Activated CD8-positive, alpha-beta T cell treated with anti-CD3 and anti-CD28 coated beads, Interleukin-2, amount 10 ng/mL, durations not matched to agents 7 days and 5 days (primary cell): ENCODE measurements at regions not wholly inside any gene's neighbourhood (a gene's known extent, or its start where the extent isn't known, plus 50 kb on each side); places are given as distances from the start of the nearest gene placed in this dataset.

Experiments
- ATAC-seq: fragments of 150-1000 bp; cut with Tn5 transposase; one replicate; pipeline ENCODE4 v1.10.0; 2021; ENCODE audit warnings: moderate library complexity
- CTCF ChIA-PET: fragments of 350-600 bp; sonication (Branson Sonifier 250); formaldehyde crosslinking; loops from one replicate; lab custom pipeline; 2021; ENCODE audit warnings: antibody characterized with exemption; lab: Charles Lee
- POLR2A ChIA-PET: fragments of 350-600 bp; sonication (Branson Sonifier 250); formaldehyde crosslinking; loops from one replicate; lab custom pipeline; 2021; ENCODE audit warnings: antibody characterized with exemption; lab: Charles Lee
- DNase-seq: peaks from one replicate; pipeline ENCODE4 v3.0.0-alpha.2; 2020
- H3K27ac Mint-ChIP-seq: one replicate; pipeline ENCODE4 v1.8.0; 2021; ENCODE audit warnings: mild to moderate bottlenecking, mixed read lengths
- H3K27me3 Mint-ChIP-seq: one replicate; pipeline ENCODE4 v1.8.0; 2021; ENCODE audit warnings: low read depth, mixed read lengths
- H3K36me3 Mint-ChIP-seq: one replicate; pipeline ENCODE4 v1.8.0; 2021; ENCODE audit warnings: low read depth, mixed read lengths
- H3K4me1 Mint-ChIP-seq: one replicate; pipeline ENCODE4 v1.8.0; 2021; ENCODE audit warnings: low read depth, mixed read lengths
- H3K4me3 Mint-ChIP-seq: one replicate; pipeline ENCODE4 v1.8.0; 2021; ENCODE audit warnings: mild to moderate bottlenecking, mixed read lengths
- H3K9me3 Mint-ChIP-seq: one replicate; pipeline ENCODE4 v1.8.0; 2022; ENCODE audit warnings: mixed read lengths; ENCODE audit not compliant: insufficient read depth

DNA sequence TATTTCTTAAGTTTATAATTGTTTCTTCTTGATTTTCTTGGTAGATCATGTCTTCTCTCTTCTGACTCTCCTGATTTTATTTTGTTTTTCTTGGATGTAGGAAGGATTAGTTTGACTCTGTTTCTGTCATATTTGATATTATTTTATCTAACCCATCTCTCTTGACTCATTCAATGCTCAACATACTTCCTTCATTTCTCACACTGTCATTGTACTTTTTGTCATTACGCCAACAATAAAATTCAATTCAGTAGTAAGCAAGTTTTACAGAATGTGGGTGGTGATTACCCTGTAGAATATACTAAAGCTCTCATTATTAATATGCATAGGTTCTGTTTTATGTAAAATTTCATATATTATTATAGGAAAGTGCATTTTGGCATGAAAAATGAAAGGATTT is 1303.0 kb upstream of the AGA start:
- DNase-seq (no peak), ATAC-seq (no peak)
- Mint-ChIP-seq H3K4me3 (no peak overlapping the region), H3K27me3 (no peaks in the 10 kb centered on the region), H3K27ac (no peak overlapping the region), H3K4me1 (no peaks in the 10 kb centered on the region), H3K9me3 (peaks cover 10% of the 10 kb centered on the region), H3K36me3 (no peaks in the 10 kb centered on the region)
- POLR2A ChIA-PET = no interaction called here
- CTCF ChIA-PET = no interaction called here

- no peak for ATAC-seq
- CTCF ChIA-PET = no interaction called here
- no peaks in the 10 kb centered on the region for H3K27me3 Mint-ChIP-seq
Observed at GRCh38 chr4:178752954-178753525, 1310.8 kb upstream of the AGA start.

DNA sequence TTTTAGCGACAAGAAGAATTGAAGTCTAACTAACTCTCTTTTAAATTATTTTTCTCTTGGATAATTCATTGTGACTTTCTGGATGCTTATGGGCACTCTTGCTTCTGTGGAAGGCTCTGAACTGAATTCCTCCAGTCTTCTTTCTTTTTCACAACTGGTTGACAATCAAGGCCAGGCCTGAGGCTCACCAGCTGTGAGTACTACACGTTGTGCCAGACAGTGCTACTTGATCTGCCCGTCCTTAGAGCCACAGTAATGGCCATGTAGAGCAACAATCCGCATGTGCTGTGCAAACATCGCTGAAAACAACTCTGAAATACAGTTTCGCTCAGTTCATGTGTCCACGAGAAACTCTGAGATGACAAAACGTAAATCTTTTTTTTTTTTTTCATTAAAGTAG is 1336.3 kb upstream of the AGA start:
- DNase-seq (no peak), ATAC-seq (no peak)
- no peaks in the 10 kb centered on the region for H3K4me1 Mint-ChIP-seq
- H3K27me3 Mint-ChIP-seq = no peaks in the 10 kb centered on the region
- H3K27ac Mint-ChIP-seq = no peak overlapping the region
- no peaks in the 10 kb centered on the region for H3K9me3 Mint-ChIP-seq
- no peak overlapping the region for H3K4me3 Mint-ChIP-seq
- ChIA-PET CTCF (no interaction called here), POLR2A (interaction anchor here (0.6 kb wide), 1 partner anchor 524 kb away, joined by 5 read pairs; no protein-coding TSS in a partner anchor)
- no peaks in the 10 kb centered on the region for H3K36me3 Mint-ChIP-seq

More at GRCh38 chr4:178752954-178753525, 1310.8 kb upstream of the AGA start:
- H3K36me3 Mint-ChIP-seq = no peaks in the 10 kb centered on the region
- no peak overlapping the region for H3K4me3 Mint-ChIP-seq
- H3K4me1 Mint-ChIP-seq = no peaks in the 10 kb centered on the region
- H3K27ac Mint-ChIP-seq = no peak overlapping the region
- no peaks in the 10 kb centered on the region for H3K9me3 Mint-ChIP-seq
- DNase-seq = no peak
- POLR2A ChIA-PET = no interaction called here

- DNase-seq = no peak
- Mint-ChIP-seq H3K9me3 (no peaks in the 10 kb centered on the region), H3K4me1 (no peaks in the 10 kb centered on the region), H3K36me3 (no peaks in the 10 kb centered on the region), H3K27me3 (no peaks in the 10 kb centered on the region), H3K27ac (no peak overlapping the region), H3K4me3 (no peak overlapping the region)
- CTCF ChIA-PET = no interaction called here
- POLR2A ChIA-PET = no interaction called here
- no peak for ATAC-seq
Observed at GRCh38 chr4:178781779-178782178, 1339.5 kb upstream of the AGA start.

GRCh38 chr4:178784491-178784890 is 1342.3 kb upstream of the AGA start:
- Mint-ChIP-seq H3K27me3 (no peaks in the 10 kb centered on the region), H3K27ac (no peak overlapping the region), H3K9me3 (peaks cover 3% of the 10 kb centered on the region), H3K4me3 (no peak overlapping the region), H3K36me3 (no peaks in the 10 kb centered on the region), H3K4me1 (no peaks in the 10 kb centered on the region)
- no peak for ATAC-seq
- ChIA-PET POLR2A (no interaction called here), CTCF (no interaction called here)
- DNase-seq = no peak

- no peak for DNase-seq
- POLR2A ChIA-PET = no interaction called here
- CTCF ChIA-PET = no interaction called here
- Mint-ChIP-seq H3K27ac (no peak overlapping the region), H3K9me3 (peaks cover 3% of the 10 kb centered on the region), H3K36me3 (no peaks in the 10 kb centered on the region), H3K27me3 (no peaks in the 10 kb centered on the region), H3K4me3 (no peak overlapping the region), H3K4me1 (no peaks in the 10 kb centered on the region)
- ATAC-seq = no peak
Observed at GRCh38 chr4:178789279-178789678, 1347.0 kb upstream of the AGA start.

DNA sequence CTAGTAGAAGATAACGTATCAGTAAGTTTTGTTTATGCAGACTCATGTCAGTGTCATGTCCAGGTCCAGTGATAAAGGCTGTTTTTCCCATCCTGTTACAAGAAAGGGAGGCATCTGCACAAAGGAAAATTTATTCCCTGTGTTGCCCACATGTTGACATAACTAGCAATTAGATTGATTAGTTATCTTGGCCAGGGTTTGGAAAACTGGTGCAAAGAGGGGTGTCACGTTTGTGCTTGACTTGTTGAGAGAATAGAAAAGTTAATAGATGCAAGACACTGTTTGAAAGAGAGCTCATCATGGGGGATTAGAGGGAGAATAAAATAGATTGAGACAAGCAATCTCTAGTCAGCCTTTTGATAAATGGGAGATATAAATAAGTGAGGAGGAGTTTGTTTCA is 1357.0 kb upstream of the AGA start:
- Mint-ChIP-seq H3K36me3 (no peaks in the 10 kb centered on the region), H3K27ac (no peak overlapping the region), H3K27me3 (no peaks in the 10 kb centered on the region), H3K4me3 (no peak overlapping the region), H3K4me1 (no peaks in the 10 kb centered on the region), H3K9me3 (peaks cover 5% of the 10 kb centered on the region)
- ChIA-PET CTCF (no interaction called here), POLR2A (no interaction called here)
- DNase-seq = no peak
- ATAC-seq = no peak

GRCh38 chr4:178808106-178808505 is 1365.9 kb upstream of the AGA start:
- DNase-seq (no peak), ATAC-seq (no peak)
- no peak overlapping the region for H3K27ac Mint-ChIP-seq
- H3K9me3 Mint-ChIP-seq = no peaks in the 10 kb centered on the region
- ChIA-PET CTCF (no interaction called here), POLR2A (no interaction called here)
- H3K4me1 Mint-ChIP-seq = no peaks in the 10 kb centered on the region
- H3K36me3 Mint-ChIP-seq = no peaks in the 10 kb centered on the region
- no peaks in the 10 kb centered on the region for H3K27me3 Mint-ChIP-seq
- no peak overlapping the region for H3K4me3 Mint-ChIP-seq

GRCh38 chr4:178809921-178810320 is 1367.7 kb upstream of the AGA start:
- no peak for ATAC-seq
- H3K9me3 Mint-ChIP-seq = no peaks in the 10 kb centered on the region
- H3K4me3 Mint-ChIP-seq = no peak overlapping the region
- ChIA-PET CTCF (no interaction called here), POLR2A (no interaction called here)
- no peaks in the 10 kb centered on the region for H3K36me3 Mint-ChIP-seq
- H3K27me3 Mint-ChIP-seq = no peaks in the 10 kb centered on the region
- no peaks in the 10 kb centered on the region for H3K4me1 Mint-ChIP-seq
- no peak overlapping the region for H3K27ac Mint-ChIP-seq
- no peak for DNase-seq

DNA sequence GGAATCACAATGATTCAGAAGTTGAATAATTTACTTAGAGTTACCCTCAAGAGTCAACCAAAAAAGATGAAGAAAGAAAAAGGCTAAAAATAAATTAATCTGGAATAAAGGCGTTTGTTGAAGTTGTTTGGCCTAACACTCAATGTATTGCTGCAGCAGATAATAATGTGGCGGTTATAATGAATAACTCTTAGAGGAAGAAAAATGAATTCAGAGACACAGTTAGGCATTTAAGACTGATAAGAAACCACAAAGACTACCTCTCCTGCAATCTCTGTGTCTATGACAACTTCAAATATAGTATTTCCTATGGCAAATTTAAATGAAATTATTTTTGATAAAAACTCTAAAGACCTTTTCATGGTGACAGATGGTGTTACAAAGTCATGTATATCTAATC is 1369.1 kb upstream of the AGA start:
- DNase-seq = no peak
- Mint-ChIP-seq H3K9me3 (no peaks in the 10 kb centered on the region), H3K27me3 (no peaks in the 10 kb centered on the region), H3K27ac (no peak overlapping the region), H3K4me1 (no peaks in the 10 kb centered on the region), H3K36me3 (no peaks in the 10 kb centered on the region), H3K4me3 (no peak overlapping the region)
- POLR2A ChIA-PET = no interaction called here
- no peak for ATAC-seq
- CTCF ChIA-PET = no interaction called here

DNA sequence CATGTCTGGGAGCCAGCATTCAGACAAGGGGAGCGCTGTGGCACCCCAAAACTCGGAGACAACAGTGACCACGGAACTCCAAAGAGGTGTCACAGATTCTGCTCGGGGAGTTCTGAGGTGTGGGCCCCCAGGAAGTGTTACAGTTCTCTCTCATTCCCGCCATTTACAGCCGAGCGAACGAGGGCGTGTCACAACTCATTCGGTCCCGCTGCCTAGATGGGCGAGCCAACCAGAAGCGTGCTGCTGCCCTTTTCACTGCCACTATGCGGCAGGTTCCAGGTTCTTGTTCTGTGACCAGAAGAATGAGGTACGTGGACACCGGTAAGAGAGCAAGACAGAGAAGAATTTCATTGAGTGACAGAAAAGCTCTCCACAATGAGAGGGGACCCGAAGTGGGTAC is 1370.6 kb upstream of the AGA start:
- ATAC-seq (no peak), DNase-seq (no peak)
- no peaks in the 10 kb centered on the region for H3K36me3 Mint-ChIP-seq
- H3K4me3 Mint-ChIP-seq = no peak overlapping the region
- no peaks in the 10 kb centered on the region for H3K27me3 Mint-ChIP-seq
- H3K27ac Mint-ChIP-seq = no peak overlapping the region
- H3K4me1 Mint-ChIP-seq = no peaks in the 10 kb centered on the region
- no peaks in the 10 kb centered on the region for H3K9me3 Mint-ChIP-seq
- ChIA-PET CTCF (no interaction called here), POLR2A (no interaction called here)

DNA sequence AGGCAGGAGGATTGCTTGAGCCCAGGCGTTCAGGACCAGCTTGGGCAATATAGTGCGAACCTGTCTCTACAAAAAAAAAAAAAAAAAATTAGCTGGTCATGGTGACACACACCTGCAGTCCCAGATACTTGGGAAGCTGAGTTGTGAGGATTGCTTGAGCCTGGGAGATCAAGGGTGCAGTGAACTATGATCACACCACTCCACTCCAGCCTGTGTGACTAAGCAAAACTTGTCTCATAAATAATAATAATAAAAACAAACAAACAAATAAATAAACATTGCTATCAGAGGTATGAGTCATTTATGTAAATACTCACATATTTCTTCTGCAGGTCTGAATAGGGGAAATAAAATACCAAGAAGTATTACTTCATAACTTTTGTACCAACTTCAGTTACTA is 1372.7 kb upstream of the AGA start:
- H3K4me1 Mint-ChIP-seq = no peaks in the 10 kb centered on the region
- no peak overlapping the region for H3K4me3 Mint-ChIP-seq
- H3K36me3 Mint-ChIP-seq = no peaks in the 10 kb centered on the region
- ATAC-seq (no peak), DNase-seq (no peak)
- H3K9me3 Mint-ChIP-seq = no peaks in the 10 kb centered on the region
- CTCF ChIA-PET = no interaction called here
- H3K27ac Mint-ChIP-seq = no peak overlapping the region
- H3K27me3 Mint-ChIP-seq = no peaks in the 10 kb centered on the region
- POLR2A ChIA-PET = no interaction called here

DNA sequence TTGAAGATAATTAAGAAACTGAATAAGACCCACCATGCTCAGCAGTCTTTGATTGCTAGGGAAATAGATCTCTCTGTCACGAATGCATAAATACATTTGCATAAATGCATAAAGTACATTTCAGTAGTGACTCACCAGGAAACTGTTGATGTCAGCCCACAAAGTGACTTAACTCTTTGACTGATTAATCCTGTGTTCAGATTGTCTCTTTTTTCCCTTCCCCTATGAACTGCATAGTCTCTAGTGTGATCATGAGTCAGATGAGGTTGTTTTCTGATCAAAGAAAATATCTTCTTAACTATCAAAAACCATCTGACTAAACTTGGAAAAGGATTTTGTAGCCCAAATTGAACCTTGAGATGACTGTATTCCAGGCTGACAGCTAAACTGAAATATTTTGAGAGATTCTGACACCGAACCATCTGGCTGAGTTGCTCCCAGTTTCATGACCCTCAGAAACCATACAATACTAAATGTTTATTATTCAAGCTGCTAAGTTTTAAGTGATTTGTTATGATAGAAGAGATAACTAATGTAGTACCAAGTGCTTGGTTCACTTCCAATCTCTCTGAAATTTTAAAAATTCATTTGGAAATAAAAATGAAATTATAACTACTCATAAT is 1381.5 kb upstream of the AGA start:
- ChIA-PET CTCF (no interaction called here), POLR2A (no interaction called here)
- no peak overlapping the region for H3K27ac Mint-ChIP-seq
- peaks cover 4% of the 10 kb centered on the region for H3K9me3 Mint-ChIP-seq
- no peaks in the 10 kb centered on the region for H3K27me3 Mint-ChIP-seq
- no peak overlapping the region for H3K4me3 Mint-ChIP-seq
- H3K4me1 Mint-ChIP-seq = no peaks in the 10 kb centered on the region
- no peaks in the 10 kb centered on the region for H3K36me3 Mint-ChIP-seq
- ATAC-seq = no peak
- no peak for DNase-seq
